NCI-H146 (cell line): ENCODE measurements at regions not wholly inside any gene's neighbourhood (a gene's known extent, or its start where the extent isn't known, plus 50 kb on each side); places are given as distances from the start of the nearest gene placed in this dataset.

ENCODE experiments used
- DNase-seq: peaks from one replicate; lab custom pipeline; 2025; lab: John Stamatoyannopoulos, UW

- DNase-seq = no peak
Observed at GRCh38 chr13:63972328-63972727, 2556.7 kb upstream of the PCDH20 start.

- DNase-seq = no peak
Observed at GRCh38 chr13:63954683-63955082, 2539.0 kb upstream of the PCDH20 start.

GRCh38 chr13:63948045-63948444 is 2532.4 kb upstream of the PCDH20 start:
- DNase-seq = no peak

GRCh38 chr13:63944911-63945310 is 2529.3 kb upstream of the PCDH20 start:
- peak; percentile 4 for DNase-seq

GRCh38 chr13:63942372-63942771 is 2526.7 kb upstream of the PCDH20 start:
- DNase-seq = no peak

- DNase-seq = no peak
Observed at GRCh38 chr13:63938851-63939250, 2523.2 kb upstream of the PCDH20 start.

- DNase-seq = no peak
Observed at GRCh38 chr13:63910511-63910910, 2494.9 kb upstream of the PCDH20 start.

GRCh38 chr13:63909726-63910375 is 2494.2 kb upstream of the PCDH20 start:
- no peak for DNase-seq

- DNase-seq = no peak
Observed at GRCh38 chr13:63902141-63902540, 2486.5 kb upstream of the PCDH20 start.

GRCh38 chr13:63901630-63902029 is 2486.0 kb upstream of the PCDH20 start:
- DNase-seq = no peak

GRCh38 chr13:63900406-63900805 is 2484.8 kb upstream of the PCDH20 start:
- DNase-seq = no peak

- DNase-seq = no peak
Observed at GRCh38 chr13:63896321-63896720, 2480.7 kb upstream of the PCDH20 start.

GRCh38 chr13:63882052-63882451 is 2466.4 kb upstream of the PCDH20 start:
- DNase-seq = no peak

GRCh38 chr13:63880705-63881104 is 2465.1 kb upstream of the PCDH20 start:
- DNase-seq = no peak

GRCh38 chr13:63873936-63874335 is 2458.3 kb upstream of the PCDH20 start:
- DNase-seq = no peak

GRCh38 chr13:63864171-63864902 is 2448.7 kb upstream of the PCDH20 start:
- no peak for DNase-seq

GRCh38 chr13:63855457-63856118 is 2439.9 kb upstream of the PCDH20 start:
- DNase-seq = no peak

GRCh38 chr13:63853816-63854215 is 2438.2 kb upstream of the PCDH20 start:
- DNase-seq = peak; percentile 49

GRCh38 chr13:63851526-63851925 is 2435.9 kb upstream of the PCDH20 start:
- no peak for DNase-seq

GRCh38 chr13:63843766-63844699 is 2428.4 kb upstream of the PCDH20 start:
- DNase-seq = no peak

GRCh38 chr13:63842102-63842501 is 2426.5 kb upstream of the PCDH20 start:
- no peak for DNase-seq
